DND-41 (cell line): ENCODE measurements at regions not wholly inside any gene's neighbourhood (a gene's known extent, or its start where the extent isn't known, plus 50 kb on each side); places are given as distances from the start of the nearest gene placed in this dataset.
"Not testable (repeated sequence)": the region's sequence is repeated elsewhere in the genome, so short reads cannot be mapped to it uniquely, and the experiment has no call there.

ENCODE experiments used
- ATAC-seq: fragments of 200-7000 bp; cut with Tn5 transposase; 3 replicates; pipeline ENCODE4 v1.9.1; 2021; ENCODE audit warnings: low read depth; ENCODE audit not compliant: insufficient read depth
- DNase-seq: peaks from one replicate; pipeline ENCODE4 v3.0.0-alpha.2; 2020
- H2AFZ ChIP-seq: 2 replicates; pipeline ENCODE4 v1.6.0; 2012; ENCODE audit warnings: low read depth, low read length
- H3K27ac ChIP-seq: 2 replicates; pipeline ENCODE4 v1.5.1; 2012; ENCODE audit warnings: low read length, inconsistent platforms
- H3K27me3 ChIP-seq: fragments of 200-600 bp; sonication (generic); 2 replicates; pipeline ENCODE4 v1.6.0; 2012; ENCODE audit warnings: low read length, mild to moderate bottlenecking, inconsistent platforms; ENCODE audit not compliant: insufficient read depth, poor library complexity
- H3K36me3 ChIP-seq: 2 replicates; pipeline ENCODE4 v1.5.1; 2012; ENCODE audit warnings: low read length, inconsistent platforms; ENCODE audit not compliant: insufficient read depth
- H3K4me1 ChIP-seq: 2 replicates; pipeline ENCODE4 v1.5.1; 2012; ENCODE audit warnings: mild to moderate bottlenecking, low read length; ENCODE audit not compliant: insufficient read depth
- H3K4me2 ChIP-seq: 2 replicates; pipeline ENCODE4 v1.6.0; 2012; ENCODE audit warnings: mild to moderate bottlenecking, moderate library complexity, low read length, inconsistent platforms; ENCODE audit not compliant: insufficient read depth
- H3K4me3 ChIP-seq, 2 experiments: fragments of 200-600 bp in 1 of 2; shearing (Covaris generic) in 1 of 2; 2 replicates each; pipeline ENCODE4 v1.5.1; 2012 to 2016; ENCODE audit warnings: inconsistent platforms in 2 of 2, low read length in 2 of 2, mild to moderate bottlenecking in 2 of 2, low read depth in 1 of 2, moderate library complexity in 1 of 2
- H3K79me2 ChIP-seq: 2 replicates; pipeline ENCODE4 v1.6.0; 2012; ENCODE audit warnings: low read length, inconsistent platforms; ENCODE audit not compliant: insufficient read depth
- H3K9ac ChIP-seq: 2 replicates; pipeline ENCODE4 v1.6.0; 2012; ENCODE audit warnings: low read depth, mild to moderate bottlenecking, inconsistent platforms, low read length, moderate library complexity
- H3K9me3 ChIP-seq: 2 replicates; pipeline ENCODE4 v1.5.1; 2012; ENCODE audit warnings: low read length, moderate library complexity, mild to moderate bottlenecking, inconsistent platforms; ENCODE audit not compliant: insufficient read depth, severe bottlenecking
- H4K20me1 ChIP-seq: 2 replicates; pipeline ENCODE4 v1.6.0; 2012; ENCODE audit warnings: low read length; ENCODE audit not compliant: insufficient read depth
- CTCF ChIP-seq: IDR thresholded peaks from 2 replicates; pipeline ENCODE4 v1.5.1; 2012; ENCODE audit warnings: borderline replicate concordance, low read length, moderate library complexity, mild to moderate bottlenecking; ENCODE audit not compliant: poor library complexity, severe bottlenecking; ENCODE audit errors: extremely low read depth
- EZH2 ChIP-seq: IDR thresholded peaks from 3 replicates; pipeline ENCODE4 v1.6.1; 2012; ENCODE audit warnings: borderline replicate concordance, low read depth, mild to moderate bottlenecking, moderate library complexity, low read length, inconsistent platforms; ENCODE audit not compliant: severe bottlenecking

- Histone ChIP-seq H2AFZ (no peak overlapping the region), H3K9me3 (no peaks in the 10 kb centered on the region), H4K20me1 (no peaks in the 10 kb centered on the region), H3K36me3 (no peaks in the 10 kb centered on the region), H3K4me1 (no peaks in the 10 kb centered on the region), H3K9ac (no peak overlapping the region), H3K27ac (no peak overlapping the region), H3K4me3 (no peak overlapping the region), H3K27me3 (no peaks in the 10 kb centered on the region), H3K79me2 (no peaks in the 10 kb centered on the region), H3K4me2 (no peak overlapping the region)
- ATAC-seq: no peak
- no peak for DNase-seq
- no peak for TF ChIP-seq CTCF
Observed at GRCh38 chr6:82506526-82506925, 142.9 kb downstream of the TPBG start.

GRCh38 chr6:82507112-82507511 lies 143.5 kb downstream of the TPBG start:
- no peak overlapping the region for H3K9ac ChIP-seq
- no peaks in the 10 kb centered on the region for H3K27me3 ChIP-seq
- H3K36me3 ChIP-seq: no peaks in the 10 kb centered on the region
- H2AFZ ChIP-seq: no peak overlapping the region
- no peak for DNase-seq
- H4K20me1 ChIP-seq: no peaks in the 10 kb centered on the region
- no peak overlapping the region for H3K4me2 ChIP-seq
- H3K4me1 ChIP-seq: no peaks in the 10 kb centered on the region
- TF ChIP-seq CTCF (no peak), EZH2 (no peak)
- H3K4me3 ChIP-seq: no peak overlapping the region
- H3K27ac ChIP-seq: no peak overlapping the region
- H3K9me3 ChIP-seq: no peaks in the 10 kb centered on the region
- no peaks in the 10 kb centered on the region for H3K79me2 ChIP-seq
- no peak for ATAC-seq

GRCh38 chr6:82511546-82511945 lies 147.9 kb downstream of the TPBG start:
- Histone ChIP-seq H3K9me3 (no peaks in the 10 kb centered on the region), H3K27me3 (no peaks in the 10 kb centered on the region), H3K4me3 (no peak overlapping the region), H3K36me3 (no peaks in the 10 kb centered on the region), H4K20me1 (no peaks in the 10 kb centered on the region), H3K27ac (no peak overlapping the region), H3K4me2 (no peak overlapping the region), H3K4me1 (no peaks in the 10 kb centered on the region), H3K9ac (no peak overlapping the region), H3K79me2 (no peaks in the 10 kb centered on the region), H2AFZ (no peak overlapping the region)
- DNase-seq (no peak), ATAC-seq (no peak)
- TF ChIP-seq EZH2 (no peak), CTCF (no peak)

GRCh38 chr6:82517896-82518295 lies 154.3 kb downstream of the TPBG start:
- H3K9me3 ChIP-seq, H3K27me3 ChIP-seq, H3K4me3 ChIP-seq, H3K79me2 ChIP-seq, H3K4me1 ChIP-seq, H3K27ac ChIP-seq, H3K36me3 ChIP-seq, H2AFZ ChIP-seq, DNase-seq, ATAC-seq, H3K9ac ChIP-seq, H3K4me2 ChIP-seq, H4K20me1 ChIP-seq: not testable (repeated sequence)
